HFFc6 (cell line): ENCODE measurements at regions not wholly inside any gene's neighbourhood (a gene's known extent, or its start where the extent isn't known, plus 50 kb on each side); places are given as distances from the start of the nearest gene placed in this dataset.

Source experiments
- DNase-seq: peaks from one replicate; pipeline ENCODE4 v3.0.0-alpha.2; 2018
- H3K27ac Mint-ChIP-seq: 2 replicates; pipeline ENCODE4 v1.8.0; 2020; ENCODE audit warnings: mild to moderate bottlenecking, mixed read lengths
- H3K27me3 Mint-ChIP-seq: 2 replicates; pipeline ENCODE4 v1.8.0; 2021; ENCODE audit warnings: mild to moderate bottlenecking, moderate library complexity, mixed read lengths; ENCODE audit not compliant: insufficient read depth
- H3K36me3 Mint-ChIP-seq: 2 replicates; pipeline ENCODE4 v1.8.0; 2021; ENCODE audit warnings: low read depth, mixed read lengths
- H3K4me1 Mint-ChIP-seq: 2 replicates; pipeline ENCODE4 v1.8.0; 2020; ENCODE audit warnings: low read depth, mixed read lengths
- H3K4me3 Mint-ChIP-seq: 2 replicates; pipeline ENCODE4 v1.8.0; 2020; ENCODE audit warnings: mild to moderate bottlenecking, moderate library complexity, mixed read lengths
- H3K9me3 Mint-ChIP-seq: 2 replicates; pipeline ENCODE4 v1.8.0; 2020; ENCODE audit warnings: mild to moderate bottlenecking, mixed read lengths
- CTCF ChIP-seq: fragments of 200-600 bp; sonication (generic); IDR thresholded peaks from 2 replicates; pipeline ENCODE4 v1.5.0; 2021; ENCODE audit warnings: antibody characterized with exemption, mild to moderate bottlenecking

GRCh38 chr7:121525155-121525819, 129.2 kb upstream of the FAM3C start:
- H3K4me3 Mint-ChIP-seq = peak overlapping the region; percentile 68; the same call in 1 of the 2 replicates
- H3K4me1 Mint-ChIP-seq = peaks cover 26% of the 10 kb centered on the region
- H3K36me3 Mint-ChIP-seq = no peaks in the 10 kb centered on the region
- no peak for DNase-seq
- peaks cover 6% of the 10 kb centered on the region for H3K27me3 Mint-ChIP-seq
- no peak overlapping the region for H3K27ac Mint-ChIP-seq
- H3K9me3 Mint-ChIP-seq = no peaks in the 10 kb centered on the region
- TF ChIP-seq CTCF = no peak

GRCh38 chr7:121521711-121522400, 125.7 kb upstream of the FAM3C start:
- peaks cover 15% of the 10 kb centered on the region; the same call in 1 of the 2 replicates for H3K4me1 Mint-ChIP-seq
- no peak overlapping the region for H3K4me3 Mint-ChIP-seq

DNA sequence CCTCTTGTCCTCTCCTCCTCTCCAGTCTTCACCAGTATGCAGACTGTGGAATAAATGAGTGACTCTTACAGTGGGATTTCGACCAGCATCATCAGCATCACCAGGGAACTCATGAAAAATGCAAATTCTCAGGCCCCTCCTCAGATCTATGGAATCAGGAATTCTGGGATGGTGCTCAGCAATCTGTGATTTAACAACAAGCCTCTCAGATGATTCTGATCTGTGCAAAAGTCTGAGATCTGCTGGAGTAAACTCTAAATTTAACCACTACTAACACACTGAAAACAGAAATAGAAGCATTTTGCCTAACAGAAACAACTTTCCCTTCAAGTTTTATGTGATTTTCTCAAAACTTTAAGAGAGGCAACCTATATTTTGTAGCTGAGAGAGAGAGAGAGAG, 124.8 kb upstream of the FAM3C start:
- Mint-ChIP-seq H3K36me3 (no peaks in the 10 kb centered on the region), H3K9me3 (no peaks in the 10 kb centered on the region; the same call in 1 of the 2 replicates), H3K4me3 (no peak overlapping the region), H3K27me3 (no peaks in the 10 kb centered on the region; the same call in 1 of the 2 replicates), H3K27ac (no peak overlapping the region), H3K4me1 (peaks cover 15% of the 10 kb centered on the region; the same call in 1 of the 2 replicates)
- no peak for TF ChIP-seq CTCF
- DNase-seq = no peak

More at GRCh38 chr7:121521711-121522400, 125.7 kb upstream of the FAM3C start:
- Mint-ChIP-seq H3K36me3 (no peaks in the 10 kb centered on the region), H3K27me3 (no peaks in the 10 kb centered on the region; the same call in 1 of the 2 replicates), H3K27ac (no peak overlapping the region), H3K9me3 (no peaks in the 10 kb centered on the region; the same call in 1 of the 2 replicates)
- no peak for DNase-seq
- no peak for TF ChIP-seq CTCF

- DNase-seq = no peak
- Mint-ChIP-seq H3K9me3 (no peaks in the 10 kb centered on the region; the same call in 1 of the 2 replicates), H3K27ac (peak overlapping the region; percentile 2; the same call in 1 of the 2 replicates), H3K4me1 (peaks cover 5% of the 10 kb centered on the region; the same call in 1 of the 2 replicates), H3K36me3 (no peaks in the 10 kb centered on the region), H3K27me3 (no peaks in the 10 kb centered on the region; the same call in 1 of the 2 replicates), H3K4me3 (no peak overlapping the region)
- TF ChIP-seq CTCF = no peak
These were observed 123.7 kb upstream of the FAM3C start for GRCh38 chr7:121519548-121520521.

DNA sequence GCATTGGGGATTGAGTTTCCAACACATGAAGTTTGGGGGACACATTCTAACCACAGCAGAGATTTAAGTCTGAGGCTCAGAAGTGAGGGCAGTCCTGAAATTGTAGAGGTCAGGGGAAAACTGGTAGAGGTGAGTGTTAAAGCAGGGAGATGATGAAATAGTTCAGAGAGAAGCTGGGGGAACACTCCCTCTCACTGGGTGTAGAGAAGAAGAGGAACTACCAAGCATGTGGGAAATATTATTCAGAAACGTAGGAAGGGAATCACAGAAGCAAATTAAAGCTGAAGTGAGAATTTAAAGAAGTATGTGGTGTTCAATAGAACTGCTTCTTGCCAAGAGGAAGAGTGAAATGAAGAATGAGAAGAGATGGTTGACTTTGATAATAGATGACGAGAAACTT, 121.5 kb upstream of the FAM3C start:
- Mint-ChIP-seq H3K4me1 (peaks cover 4% of the 10 kb centered on the region; the same call in 1 of the 2 replicates), H3K27me3 (peaks cover 3% of the 10 kb centered on the region; the same call in 1 of the 2 replicates), H3K4me3 (no peak overlapping the region), H3K9me3 (no peaks in the 10 kb centered on the region; the same call in 1 of the 2 replicates), H3K27ac (no peak overlapping the region), H3K36me3 (no peaks in the 10 kb centered on the region)
- DNase-seq = no peak
- no peak for TF ChIP-seq CTCF
